GM18861 (cell line): ENCODE measurements at regions not wholly inside any gene's neighbourhood (a gene's known extent, or its start where the extent isn't known, plus 50 kb on each side); places are given as distances from the start of the nearest gene placed in this dataset.

Experiments used
- ATAC-seq: cut with Tn5 transposase; IDR thresholded peaks from one replicate; pipeline ENCODE4 v1.9.1; 2021; ENCODE audit not compliant: unreplicated experiment

- no peak for ATAC-seq
Measured at GRCh38 chr12:88413646-88414045, 166.6 kb downstream of the KITLG start.

- no peak for ATAC-seq
Measured at GRCh38 chr12:88416155-88416554, 164.1 kb downstream of the KITLG start.

GRCh38 chr12:88416786-88417185 is 163.5 kb downstream of the KITLG start:
- no peak for ATAC-seq

- ATAC-seq: no peak
Measured at GRCh38 chr12:88417531-88417930, 162.7 kb downstream of the KITLG start.

- ATAC-seq: no peak
Measured at GRCh38 chr12:88418856-88419497, 161.3 kb downstream of the KITLG start.

GRCh38 chr12:88419794-88420193 is 160.5 kb downstream of the KITLG start:
- no peak for ATAC-seq

- no peak for ATAC-seq
Measured at GRCh38 chr12:88420457-88420856, 159.8 kb downstream of the KITLG start.

- no peak for ATAC-seq
Measured at GRCh38 chr12:88424791-88425730, 155.2 kb downstream of the KITLG start.

GRCh38 chr12:88428350-88428749 is 151.9 kb downstream of the KITLG start:
- no peak for ATAC-seq

GRCh38 chr12:88431246-88431645 is 149.0 kb downstream of the KITLG start:
- peak; percentile 48 for ATAC-seq

- ATAC-seq: no peak
Measured at GRCh38 chr12:88432531-88433490, 147.5 kb downstream of the KITLG start.

GRCh38 chr12:88433997-88434703 is 146.1 kb downstream of the KITLG start:
- peak; percentile 50 for ATAC-seq

- ATAC-seq: no peak
Measured at GRCh38 chr12:88435334-88436076, 144.8 kb downstream of the KITLG start.

- no peak for ATAC-seq
Measured at GRCh38 chr12:88437226-88437625, 143.0 kb downstream of the KITLG start.
